ENCODE measurements at regions not wholly inside any gene's neighbourhood (a gene's known extent, or its start where the extent isn't known, plus 50 kb on each side); places are given as distances from the start of the nearest gene placed in this dataset.

DNA sequence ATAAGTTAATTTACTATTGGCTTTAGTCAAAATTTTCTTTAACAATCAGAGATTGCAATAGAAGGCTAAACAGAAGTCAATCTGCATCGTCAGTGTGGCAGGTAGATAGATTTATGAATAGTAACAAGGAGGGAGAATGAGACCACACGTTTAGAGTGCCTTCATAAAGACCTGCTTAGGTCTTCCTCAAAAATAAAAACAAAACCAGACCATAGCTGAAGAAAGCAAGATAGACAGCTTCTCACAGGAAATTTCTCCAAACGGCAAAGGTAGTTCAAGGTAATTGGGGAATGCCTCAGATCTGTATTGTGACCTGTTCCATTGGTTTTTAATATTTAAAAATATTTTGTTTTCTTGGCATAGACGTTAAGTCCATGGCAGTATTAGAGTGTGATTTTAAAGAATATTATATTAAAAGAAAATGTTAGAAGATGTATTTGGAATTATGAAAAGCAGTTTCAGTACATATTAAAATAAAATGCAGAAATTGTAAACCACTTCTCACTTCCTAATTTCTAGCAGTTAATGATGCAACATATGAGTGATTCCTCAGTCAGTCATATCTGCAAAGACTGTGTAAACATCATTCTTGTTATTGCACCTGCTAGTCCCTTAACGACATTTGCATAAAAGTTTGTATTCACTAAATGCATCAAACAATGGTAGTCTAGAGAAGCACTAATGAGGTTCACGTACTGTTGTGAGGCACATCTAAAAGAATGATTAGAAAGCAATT lies 278.0 kb downstream of the HLX start:
- H3K27ac ChIP-seq: no peak overlapping the region
- H2AFZ ChIP-seq: no peak overlapping the region
- H3K9ac ChIP-seq: no peak overlapping the region
- H3K4me2 ChIP-seq (ENCODE audit: low read length): no peak overlapping the region
- H3K4me3 ChIP-seq (ENCODE audit: low read depth, low read length): no peak overlapping the region
- no peaks in the 10 kb centered on the region for H3K79me2 ChIP-seq
- no peaks in the 10 kb centered on the region for H3K27me3 ChIP-seq (ENCODE audit: control insufficient read depth, insufficient read depth, low read length)
- H3K4me1 ChIP-seq: no peaks in the 10 kb centered on the region
- TF ChIP-seq, protein P1, sequence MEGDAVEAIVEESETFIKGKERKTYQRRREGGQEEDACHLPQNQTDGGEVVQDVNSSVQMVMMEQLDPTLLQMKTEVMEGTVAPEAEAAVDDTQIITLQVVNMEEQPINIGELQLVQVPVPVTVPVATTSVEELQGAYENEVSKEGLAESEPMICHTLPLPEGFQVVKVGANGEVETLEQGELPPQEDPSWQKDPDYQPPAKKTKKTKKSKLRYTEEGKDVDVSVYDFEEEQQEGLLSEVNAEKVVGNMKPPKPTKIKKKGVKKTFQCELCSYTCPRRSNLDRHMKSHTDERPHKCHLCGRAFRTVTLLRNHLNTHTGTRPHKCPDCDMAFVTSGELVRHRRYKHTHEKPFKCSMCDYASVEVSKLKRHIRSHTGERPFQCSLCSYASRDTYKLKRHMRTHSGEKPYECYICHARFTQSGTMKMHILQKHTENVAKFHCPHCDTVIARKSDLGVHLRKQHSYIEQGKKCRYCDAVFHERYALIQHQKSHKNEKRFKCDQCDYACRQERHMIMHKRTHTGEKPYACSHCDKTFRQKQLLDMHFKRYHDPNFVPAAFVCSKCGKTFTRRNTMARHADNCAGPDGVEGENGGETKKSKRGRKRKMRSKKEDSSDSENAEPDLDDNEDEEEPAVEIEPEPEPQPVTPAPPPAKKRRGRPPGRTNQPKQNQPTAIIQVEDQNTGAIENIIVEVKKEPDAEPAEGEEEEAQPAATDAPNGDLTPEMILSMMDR (IDR thresholded peaks at IDR 0.05): no peak
- no peaks in the 10 kb centered on the region for H3K9me3 ChIP-seq (ENCODE audit: control insufficient read depth, low read length)
- no peaks in the 10 kb centered on the region for H3K36me3 ChIP-seq (ENCODE audit: control insufficient read depth, insufficient read depth, low read length)

DNA sequence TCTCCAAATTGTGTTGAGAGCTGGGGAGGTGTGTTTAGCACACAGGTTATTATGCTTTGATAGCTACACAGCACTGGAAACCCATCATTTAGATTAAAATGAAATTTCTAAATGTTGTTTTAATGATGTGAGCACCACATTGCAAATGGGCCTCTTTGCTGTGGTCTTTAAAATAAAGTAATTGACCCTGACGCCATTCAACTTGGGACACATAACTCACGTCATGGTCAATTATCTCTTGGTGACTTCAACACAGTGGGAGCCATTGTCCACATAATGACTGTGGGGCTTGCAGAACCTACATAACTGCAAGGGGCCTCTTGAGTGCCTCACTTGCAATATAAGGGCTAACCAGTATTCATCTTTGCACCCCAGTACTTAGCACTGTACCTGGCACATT lies 280.4 kb downstream of the HLX start:
- H3K36me3 ChIP-seq (ENCODE audit: control insufficient read depth, insufficient read depth, low read length): no peaks in the 10 kb centered on the region
- H3K4me1 ChIP-seq: no peaks in the 10 kb centered on the region
- no peak overlapping the region for H3K4me2 ChIP-seq (ENCODE audit: low read length)
- H2AFZ ChIP-seq: no peak overlapping the region
- no peak overlapping the region for H3K9ac ChIP-seq
- TF ChIP-seq, protein P1 (IDR thresholded peaks at IDR 0.05): no peak
- no peak overlapping the region for H3K27ac ChIP-seq
- H3K79me2 ChIP-seq: no peaks in the 10 kb centered on the region
- H3K4me3 ChIP-seq (ENCODE audit: low read depth, low read length): no peak overlapping the region
- no peaks in the 10 kb centered on the region for H3K9me3 ChIP-seq (ENCODE audit: control insufficient read depth, low read length)
- H3K27me3 ChIP-seq (ENCODE audit: control insufficient read depth, insufficient read depth, low read length): no peaks in the 10 kb centered on the region

DNA sequence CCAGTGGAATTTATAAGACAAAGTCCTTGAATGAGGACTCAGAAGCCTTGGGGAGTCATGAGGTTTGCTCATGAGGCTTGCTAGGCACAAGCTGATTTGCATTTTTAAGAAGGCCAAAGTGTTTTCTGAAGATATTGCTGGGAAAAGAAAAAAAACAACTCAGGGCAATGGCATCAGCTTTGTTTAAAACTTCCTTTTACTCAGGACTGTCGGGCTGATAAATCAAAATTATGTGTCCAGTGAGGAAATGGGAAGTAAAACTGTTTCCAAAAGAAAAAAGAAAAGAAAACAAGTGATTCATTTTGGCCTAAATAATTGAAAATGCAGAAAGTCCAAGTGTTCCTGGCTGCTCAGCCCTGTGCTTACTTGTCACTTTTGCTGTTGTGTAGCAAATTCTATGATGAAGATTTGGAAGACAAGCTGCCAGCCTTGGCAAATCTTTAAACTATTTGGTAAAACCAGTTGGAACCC lies 282.4 kb downstream of the HLX start:
- H3K79me2 ChIP-seq: no peaks in the 10 kb centered on the region
- H2AFZ ChIP-seq: no peak overlapping the region
- H3K27me3 ChIP-seq (ENCODE audit: control insufficient read depth, insufficient read depth, low read length): no peaks in the 10 kb centered on the region
- no peak overlapping the region for H3K4me3 ChIP-seq (ENCODE audit: low read depth, low read length)
- TF ChIP-seq, protein P1 (IDR thresholded peaks at IDR 0.05): no peak
- no peaks in the 10 kb centered on the region for H3K36me3 ChIP-seq (ENCODE audit: control insufficient read depth, insufficient read depth, low read length)
- no peaks in the 10 kb centered on the region for H3K9me3 ChIP-seq (ENCODE audit: control insufficient read depth, low read length)
- no peak overlapping the region for H3K4me2 ChIP-seq (ENCODE audit: low read length)
- no peak overlapping the region for H3K27ac ChIP-seq
- no peak overlapping the region for H3K9ac ChIP-seq
- H3K4me1 ChIP-seq: no peaks in the 10 kb centered on the region

- TF ChIP-seq, protein P1 (IDR thresholded peaks at IDR 0.05): no peak
Measured at GRCh38 chr1:221162352-221162751, 283.1 kb downstream of the HLX start.

GRCh38 chr1:221162939-221163338 lies 283.7 kb downstream of the HLX start:
- Histone ChIP-seq H3K4me1 (no peaks in the 10 kb centered on the region), H3K36me3 (ENCODE audit: control insufficient read depth, insufficient read depth, low read length) (no peaks in the 10 kb centered on the region), H3K27me3 (ENCODE audit: control insufficient read depth, insufficient read depth, low read length) (no peaks in the 10 kb centered on the region), H3K9me3 (ENCODE audit: control insufficient read depth, low read length) (no peaks in the 10 kb centered on the region), H3K9ac (no peak overlapping the region), H3K4me2 (ENCODE audit: low read length) (no peak overlapping the region), H2AFZ (no peak overlapping the region), H3K79me2 (no peaks in the 10 kb centered on the region), H3K27ac (no peak overlapping the region), H3K4me3 (ENCODE audit: low read depth, low read length) (no peak overlapping the region)
- TF ChIP-seq, protein P1 (IDR thresholded peaks at IDR 0.05): no peak

More at GRCh38 chr1:221162352-221162751, 283.1 kb downstream of the HLX start:
- Histone ChIP-seq H3K9ac (no peak overlapping the region), H3K4me3 (ENCODE audit: low read depth, low read length) (no peak overlapping the region), H3K4me1 (no peaks in the 10 kb centered on the region), H3K9me3 (ENCODE audit: control insufficient read depth, low read length) (no peaks in the 10 kb centered on the region), H3K27ac (no peak overlapping the region), H3K36me3 (ENCODE audit: control insufficient read depth, insufficient read depth, low read length) (no peaks in the 10 kb centered on the region), H3K27me3 (ENCODE audit: control insufficient read depth, insufficient read depth, low read length) (no peaks in the 10 kb centered on the region), H3K79me2 (no peaks in the 10 kb centered on the region), H2AFZ (no peak overlapping the region), H3K4me2 (ENCODE audit: low read length) (no peak overlapping the region)
